IPS DF 6.9 (cell line): ENCODE measurements at regions not wholly inside any gene's neighbourhood (a gene's known extent, or its start where the extent isn't known, plus 50 kb on each side); places are given as distances from the start of the nearest gene placed in this dataset.

Experiments
- DNase-seq: peaks from one replicate; pipeline ENCODE4 v3.0.0-alpha.2; 2013; ENCODE audit warnings: low read depth, low spot score
- H3K27ac ChIP-seq: one replicate; pipeline ENCODE4 v1.5.1; 2013; ENCODE audit warnings: low read length, control low read depth
- H3K27me3 ChIP-seq: 2 replicates; pipeline ENCODE4 v1.6.1; 2013; ENCODE audit warnings: mild to moderate bottlenecking, low read length; ENCODE audit not compliant: control insufficient read depth, insufficient read depth
- H3K36me3 ChIP-seq: 2 replicates; pipeline ENCODE4 v1.6.1; 2013; ENCODE audit warnings: low read length; ENCODE audit not compliant: control insufficient read depth, insufficient read depth
- H3K4me1 ChIP-seq: 2 replicates; pipeline ENCODE4 v1.6.1; 2013; ENCODE audit warnings: low read length; ENCODE audit not compliant: control insufficient read depth, insufficient read depth
- H3K4me3 ChIP-seq: 2 replicates; pipeline ENCODE4 v1.5.1; 2013; ENCODE audit warnings: mild to moderate bottlenecking, low read length
- H3K9me3 ChIP-seq: 2 replicates; pipeline ENCODE4 v1.6.1; 2013; ENCODE audit warnings: low read length, inconsistent platforms; ENCODE audit not compliant: control insufficient read depth, insufficient read depth
- WGBS: extraction: QIAGEN DNeasy Blood & Tissue Kit; methylation state at CpG from one replicate; pipeline ENCODE4 v1.1.7; 2013; ENCODE audit warnings: mixed read lengths, missing lambda C conversion rate; ENCODE audit not compliant: insufficient read length, insufficient coverage; 5-methylcytosine and 5-hydroxymethylcytosine counted together

- no peak for DNase-seq
- Histone ChIP-seq H3K4me3 (no peak overlapping the region), H3K9me3 (no peaks in the 10 kb centered on the region), H3K4me1 (no peaks in the 10 kb centered on the region), H3K36me3 (no peaks in the 10 kb centered on the region), H3K27ac (no peak overlapping the region), H3K27me3 (no peaks in the 10 kb centered on the region)
- no CpG with 5 or more reads among the region's 4 CpGs for WGBS
Observed at GRCh38 chr20:4502756-4503155, 183.5 kb upstream of the PRNP start.

DNA sequence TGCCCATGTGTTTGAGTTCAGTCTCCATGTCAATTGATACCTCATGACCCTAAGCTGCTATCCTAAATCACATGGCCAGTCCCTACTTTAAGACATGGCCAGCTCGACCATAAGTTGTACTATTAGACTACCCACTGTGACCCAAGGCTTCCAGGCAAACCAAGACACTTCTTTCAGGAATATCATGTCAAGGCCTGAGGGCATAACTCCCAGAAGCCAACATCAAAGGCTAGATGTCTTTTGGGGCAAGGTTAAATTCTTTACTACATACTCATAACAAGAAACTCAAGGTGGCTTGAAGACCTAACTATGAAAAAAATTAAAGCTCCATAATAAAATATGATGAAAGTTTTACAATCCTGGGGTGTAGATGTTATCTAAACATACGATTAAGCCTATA lies 192.9 kb upstream of the PRNP start:
- Histone ChIP-seq H3K9me3 (no peaks in the 10 kb centered on the region), H3K27ac (no peak overlapping the region), H3K4me1 (peaks cover 4% of the 10 kb centered on the region; the same call in 1 of the 2 replicates), H3K27me3 (no peaks in the 10 kb centered on the region), H3K4me3 (no peak overlapping the region), H3K36me3 (no peaks in the 10 kb centered on the region)
- no CpG with 5 or more reads among the region's 2 CpGs for WGBS
- DNase-seq, result no peak

- H3K9me3 ChIP-seq, result no peaks in the 10 kb centered on the region
- no peak overlapping the region for H3K4me3 ChIP-seq
- no peak overlapping the region for H3K27ac ChIP-seq
- H3K27me3 ChIP-seq, result no peaks in the 10 kb centered on the region
- no CpG with 5 or more reads among the region's 2 CpGs for WGBS
- H3K4me1 ChIP-seq, result peaks cover 4% of the 10 kb centered on the region; the same call in 1 of the 2 replicates
- no peak for DNase-seq
- H3K36me3 ChIP-seq, result no peaks in the 10 kb centered on the region
Observed at GRCh38 chr20:4491643-4492042, 194.6 kb upstream of the PRNP start.

DNA sequence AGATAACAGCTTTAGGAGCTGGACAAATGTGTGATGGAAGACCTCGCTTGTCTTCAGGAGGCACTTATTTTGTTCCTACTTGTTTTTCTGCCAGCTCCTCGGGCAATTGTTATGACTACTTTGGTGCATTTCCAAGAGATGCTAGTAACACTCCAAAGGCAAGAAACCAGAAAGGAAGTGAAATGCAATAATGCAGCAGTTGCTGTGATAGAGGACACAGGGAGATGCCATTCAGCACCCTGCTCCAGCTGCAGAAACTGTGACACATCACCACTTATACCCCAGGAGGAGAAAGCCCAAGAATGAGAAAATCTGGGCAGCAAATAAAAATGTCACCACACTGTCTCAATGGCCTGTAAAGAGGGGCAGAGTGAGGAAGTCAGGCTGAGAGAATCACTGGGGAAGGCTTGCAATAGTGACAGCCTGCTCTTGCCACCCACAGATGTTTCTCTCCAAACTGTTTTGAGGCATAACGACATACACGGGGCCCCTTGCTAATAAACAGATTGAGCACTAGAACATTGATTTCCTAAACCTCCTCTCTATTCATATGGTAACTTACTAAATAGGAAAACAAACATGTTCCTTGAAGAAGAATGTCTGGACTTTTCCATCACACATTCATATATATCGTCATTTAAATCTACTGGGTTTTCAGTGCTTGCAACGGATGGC lies 195.5 kb upstream of the PRNP start:
- no peaks in the 10 kb centered on the region for H3K27me3 ChIP-seq
- DNase-seq, result no peak
- no peak overlapping the region for H3K27ac ChIP-seq
- peaks cover 4% of the 10 kb centered on the region; the same call in 1 of the 2 replicates for H3K4me1 ChIP-seq
- H3K9me3 ChIP-seq, result no peaks in the 10 kb centered on the region
- no peaks in the 10 kb centered on the region for H3K36me3 ChIP-seq
- no CpG with 5 or more reads among the region's 6 CpGs for WGBS
- H3K4me3 ChIP-seq, result no peak overlapping the region

GRCh38 chr20:4490045-4490444 lies 196.2 kb upstream of the PRNP start:
- Histone ChIP-seq H3K27ac (no peak overlapping the region), H3K4me3 (no peak overlapping the region), H3K9me3 (no peaks in the 10 kb centered on the region), H3K36me3 (no peaks in the 10 kb centered on the region), H3K27me3 (no peaks in the 10 kb centered on the region), H3K4me1 (peaks cover 4% of the 10 kb centered on the region; the same call in 1 of the 2 replicates)
- no CpG with 5 or more reads among the region's 3 CpGs for WGBS
- no peak for DNase-seq

DNA sequence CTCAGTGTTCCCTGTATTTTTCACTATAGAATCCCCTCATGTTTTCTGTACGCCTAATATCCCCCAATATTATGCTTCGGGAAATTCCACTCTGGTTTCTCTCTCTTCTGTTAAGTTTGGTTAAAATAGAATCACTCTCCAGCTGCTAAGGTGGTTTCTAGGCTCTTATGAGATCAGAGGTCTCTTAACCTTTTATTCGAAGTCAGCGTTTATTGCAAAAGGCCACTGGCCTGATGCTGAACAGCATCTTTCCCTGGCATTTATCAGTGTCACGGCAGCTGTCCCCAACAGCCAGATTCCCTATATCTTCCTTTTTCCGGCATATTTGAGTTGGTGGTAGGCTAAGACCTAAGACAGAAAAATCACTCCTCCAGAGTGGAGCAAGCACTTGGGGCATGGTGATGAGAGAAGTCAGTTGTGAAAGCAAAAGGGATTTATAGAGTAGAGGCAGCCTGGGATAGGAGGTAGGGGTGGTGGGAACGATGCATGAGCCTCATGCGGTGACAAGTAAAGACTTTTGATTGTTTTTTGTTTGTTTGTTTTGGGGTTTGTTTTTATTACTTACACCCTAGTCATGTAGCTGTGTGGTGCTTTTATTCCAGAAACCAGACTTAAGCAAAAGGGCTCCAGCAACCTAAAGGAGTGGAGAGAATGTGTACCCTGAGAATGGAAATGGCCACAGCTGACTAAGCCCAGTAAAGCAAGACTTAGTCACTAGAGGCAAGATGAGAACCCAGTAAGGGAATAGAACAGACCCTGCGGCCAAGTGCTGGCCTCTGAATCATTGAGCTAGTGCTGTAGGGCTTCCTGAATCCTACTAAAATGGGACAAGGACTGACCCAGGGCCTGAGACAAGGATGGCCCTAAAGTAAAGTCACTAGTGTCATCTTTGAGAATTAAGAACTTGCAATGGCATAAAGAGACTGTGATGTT lies 197.6 kb upstream of the PRNP start:
- Histone ChIP-seq H3K9me3 (no peaks in the 10 kb centered on the region), H3K27ac (no peak overlapping the region), H3K4me3 (no peak overlapping the region), H3K36me3 (no peaks in the 10 kb centered on the region), H3K4me1 (peaks cover 4% of the 10 kb centered on the region; the same call in 1 of the 2 replicates), H3K27me3 (no peaks in the 10 kb centered on the region)
- WGBS, result no CpG with 5 or more reads among the region's 9 CpGs
- DNase-seq, result no peak

GRCh38 chr20:4484379-4484997 lies 201.8 kb upstream of the PRNP start:
- no peaks in the 10 kb centered on the region for H3K27me3 ChIP-seq
- no peaks in the 10 kb centered on the region for H3K36me3 ChIP-seq
- H3K4me3 ChIP-seq, result no peak overlapping the region
- no peak overlapping the region for H3K27ac ChIP-seq
- H3K4me1 ChIP-seq, result no peaks in the 10 kb centered on the region
- H3K9me3 ChIP-seq, result no peaks in the 10 kb centered on the region
- DNase-seq, result no peak
- WGBS, result no CpG with 5 or more reads among the region's 5 CpGs

- Histone ChIP-seq H3K4me1 (no peaks in the 10 kb centered on the region), H3K27me3 (no peaks in the 10 kb centered on the region)
- DNase-seq, result no peak
Observed at GRCh38 chr20:4483961-4484360, 202.3 kb upstream of the PRNP start.

DNA sequence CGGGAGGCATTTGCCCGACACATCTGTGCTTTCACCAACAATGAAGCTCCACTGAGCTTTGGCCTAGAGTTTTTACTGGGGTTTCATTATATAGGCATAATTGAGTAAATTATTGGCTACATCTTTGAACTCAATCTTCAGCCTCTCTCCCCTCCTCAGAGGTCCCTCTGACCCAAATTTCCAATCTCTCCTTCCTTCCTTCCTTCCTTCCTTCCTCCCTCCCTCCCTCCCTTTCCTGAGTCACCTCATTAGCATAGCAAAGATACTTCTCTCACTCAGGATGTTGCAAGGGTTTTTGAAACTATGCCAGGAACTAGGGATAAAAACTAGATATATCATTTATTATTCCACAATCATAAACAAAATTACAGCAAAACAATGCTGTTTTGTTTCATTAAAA lies 202.8 kb upstream of the PRNP start:
- no peak overlapping the region for H3K4me3 ChIP-seq
- H3K27me3 ChIP-seq, result no peaks in the 10 kb centered on the region
- no peak overlapping the region for H3K27ac ChIP-seq
- WGBS, result no CpG with 5 or more reads among the region's 2 CpGs
- no peak for DNase-seq
- no peaks in the 10 kb centered on the region for H3K9me3 ChIP-seq
- no peaks in the 10 kb centered on the region for H3K36me3 ChIP-seq
- no peaks in the 10 kb centered on the region for H3K4me1 ChIP-seq

More at GRCh38 chr20:4483961-4484360, 202.3 kb upstream of the PRNP start:
- H3K27ac ChIP-seq, result no peak overlapping the region
- no peaks in the 10 kb centered on the region for H3K9me3 ChIP-seq
- H3K4me3 ChIP-seq, result no peak overlapping the region
- H3K36me3 ChIP-seq, result no peaks in the 10 kb centered on the region

- no peak overlapping the region for H3K27ac ChIP-seq
- no peak for DNase-seq
Observed at GRCh38 chr20:4480104-4480503, 206.2 kb upstream of the PRNP start.

More at GRCh38 chr20:4480104-4480503, 206.2 kb upstream of the PRNP start:
- Histone ChIP-seq H3K4me1 (no peaks in the 10 kb centered on the region), H3K9me3 (no peaks in the 10 kb centered on the region), H3K27me3 (no peaks in the 10 kb centered on the region), H3K4me3 (no peak overlapping the region), H3K36me3 (no peaks in the 10 kb centered on the region)
- WGBS, result no CpG with 5 or more reads among the region's 3 CpGs
